SHP77 (cell line): ENCODE measurements at regions not wholly inside any gene's neighbourhood (a gene's known extent, or its start where the extent isn't known, plus 50 kb on each side); places are given as distances from the start of the nearest gene placed in this dataset.

Source experiments
- DNase-seq, 2 experiments: peaks; one replicate each; lab custom pipeline; 2025; lab: John Stamatoyannopoulos, UW

DNA sequence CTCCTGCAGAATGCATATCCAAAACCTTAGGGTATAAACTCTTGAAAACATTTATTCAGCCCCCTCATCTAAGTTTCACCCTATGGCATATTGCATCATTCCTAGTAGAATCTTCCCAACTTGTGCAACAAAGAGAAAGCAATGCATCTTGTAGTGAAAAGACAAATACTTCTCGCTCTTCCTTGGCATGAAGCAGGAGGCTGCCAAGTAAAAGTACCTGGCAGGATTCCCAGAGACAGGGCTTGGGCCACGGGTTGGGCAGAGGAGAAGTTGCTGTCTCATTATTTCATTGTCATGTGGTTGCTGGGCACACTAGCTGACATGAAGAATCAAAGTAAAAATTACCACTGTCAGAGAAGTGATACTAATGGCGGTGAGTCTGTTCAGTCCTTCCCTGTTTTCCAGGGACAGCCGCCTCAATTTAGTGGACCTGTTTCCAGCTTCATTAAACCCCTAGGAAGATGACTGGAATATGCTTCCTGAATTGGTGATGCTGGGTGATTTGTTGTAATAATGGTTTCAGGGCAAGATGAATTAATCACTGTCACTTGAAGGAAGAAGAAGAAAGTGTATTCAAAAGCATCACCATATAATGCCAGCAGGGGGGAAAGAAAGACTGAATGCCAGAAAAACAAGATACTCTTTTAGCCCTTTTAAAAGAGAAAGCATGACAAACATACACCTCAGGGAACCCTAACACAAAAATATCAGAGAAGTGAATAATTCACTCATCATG lies 380.5 kb upstream of the IGFBP7 start:
- peak in 1 of 2 experiments; percentile 14 for DNase-seq

DNA sequence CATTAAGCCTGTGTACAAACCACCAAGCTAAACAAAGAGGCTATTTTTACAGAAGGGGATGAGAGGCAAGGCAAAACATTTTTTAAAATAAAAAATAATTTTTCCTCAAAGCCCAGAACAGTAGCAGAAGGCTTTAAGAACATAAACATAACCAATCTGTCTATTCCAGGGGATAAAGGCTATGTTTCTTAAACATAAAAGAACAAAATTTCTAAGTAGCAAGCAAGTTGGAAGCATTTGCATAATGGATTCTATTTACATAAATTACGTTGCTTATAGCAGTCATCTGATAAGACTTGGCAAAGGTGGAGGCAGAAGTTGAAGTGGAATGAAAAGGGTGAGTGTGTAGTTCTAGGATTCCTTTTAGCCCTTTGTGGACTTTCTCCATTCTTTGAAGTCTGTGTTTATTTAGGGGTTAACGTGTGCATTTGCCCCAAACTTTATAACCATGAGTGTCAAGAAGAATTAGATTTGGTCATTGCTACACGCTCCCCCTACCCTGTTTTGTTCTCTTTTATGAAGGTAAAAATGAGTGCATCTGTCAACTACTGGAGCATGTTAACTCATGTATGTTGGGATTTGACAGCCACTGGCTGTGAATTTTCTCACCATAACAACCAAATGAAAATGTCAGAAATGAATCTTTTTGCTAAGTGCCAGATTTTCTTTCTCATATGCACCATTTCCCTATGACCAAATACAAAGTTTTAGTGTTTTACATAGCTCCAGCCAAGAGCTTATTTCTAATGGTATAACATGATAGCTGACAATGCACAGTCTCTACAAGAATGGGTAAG lies 378.4 kb upstream of the IGFBP7 start:
- no peak for DNase-seq

- no peak for DNase-seq
Observed at GRCh38 chr4:57475424-57475823, 365.2 kb upstream of the IGFBP7 start.

DNA sequence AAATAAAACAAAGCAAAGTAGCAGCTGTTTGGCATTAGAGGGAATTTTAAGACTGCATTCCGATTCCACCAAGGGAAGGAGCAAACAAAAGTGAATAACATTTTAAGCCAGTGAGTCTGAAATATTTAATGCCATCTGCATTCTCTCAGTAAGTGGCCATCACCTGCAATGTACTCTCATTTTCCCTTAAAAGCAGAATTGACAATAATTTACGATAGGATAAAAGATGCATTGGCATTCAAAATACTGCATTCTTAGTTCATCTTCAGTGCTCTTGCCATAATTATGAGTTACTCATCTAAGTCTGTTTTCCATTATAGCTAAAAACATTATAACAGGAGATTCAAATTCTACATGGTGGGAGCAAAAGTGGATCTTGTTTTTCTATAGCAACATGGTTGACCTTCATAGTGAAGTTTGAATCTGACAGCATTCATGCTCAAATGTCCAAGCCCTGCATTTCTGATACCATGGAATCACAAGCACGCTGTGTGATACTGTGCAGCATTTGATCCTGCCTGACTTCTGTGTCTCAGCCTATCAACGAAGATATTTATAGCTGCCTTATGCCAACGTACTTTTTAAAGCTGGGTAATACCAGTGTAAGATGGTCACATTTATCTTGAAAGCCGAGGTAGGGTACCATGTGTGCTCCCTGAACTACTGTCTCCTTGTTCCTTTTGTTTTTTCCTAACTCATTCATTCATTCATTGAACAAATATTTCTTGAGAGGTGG lies 355.3 kb upstream of the IGFBP7 start:
- no peak for DNase-seq

DNA sequence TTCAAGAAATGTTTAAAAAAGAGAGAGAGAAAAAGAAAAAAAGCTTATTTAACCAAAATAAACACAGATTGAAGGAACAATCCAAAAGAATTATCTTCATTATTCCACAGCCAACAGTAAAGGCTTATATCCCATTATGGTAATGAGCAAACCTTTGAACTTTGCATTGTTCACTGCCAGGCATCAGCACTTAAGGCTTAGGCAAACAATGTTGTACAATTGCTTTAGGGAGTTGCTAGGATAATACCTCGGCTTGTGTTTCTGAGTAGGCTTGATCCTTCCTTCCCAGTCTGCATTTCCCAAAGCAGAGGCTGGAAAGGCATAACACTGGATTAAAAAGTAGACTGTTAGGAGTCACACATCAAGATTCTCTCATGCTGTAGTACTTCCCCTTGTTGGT lies 352.7 kb upstream of the IGFBP7 start:
- DNase-seq, result peak; percentile 59 to 80

DNA sequence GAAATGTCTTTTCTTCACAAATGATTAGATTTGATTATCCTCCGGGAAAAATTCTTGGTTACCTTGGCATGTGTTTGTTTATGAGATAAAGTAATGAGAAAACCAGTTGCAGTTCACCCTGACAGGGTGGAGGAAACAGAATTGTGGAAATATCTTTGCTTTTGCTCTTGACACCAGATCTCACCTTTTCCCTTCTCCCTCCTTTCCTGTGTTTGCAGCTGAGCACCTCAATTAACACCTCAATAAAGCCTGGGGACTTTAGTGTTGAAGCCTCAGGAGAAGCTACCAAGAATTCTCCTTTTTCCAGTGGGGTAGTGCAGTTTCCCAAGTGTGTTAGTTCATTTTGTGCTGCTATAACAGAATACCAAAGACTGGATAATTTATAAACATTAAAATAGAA lies 350.8 kb upstream of the IGFBP7 start:
- no peak for DNase-seq

DNA sequence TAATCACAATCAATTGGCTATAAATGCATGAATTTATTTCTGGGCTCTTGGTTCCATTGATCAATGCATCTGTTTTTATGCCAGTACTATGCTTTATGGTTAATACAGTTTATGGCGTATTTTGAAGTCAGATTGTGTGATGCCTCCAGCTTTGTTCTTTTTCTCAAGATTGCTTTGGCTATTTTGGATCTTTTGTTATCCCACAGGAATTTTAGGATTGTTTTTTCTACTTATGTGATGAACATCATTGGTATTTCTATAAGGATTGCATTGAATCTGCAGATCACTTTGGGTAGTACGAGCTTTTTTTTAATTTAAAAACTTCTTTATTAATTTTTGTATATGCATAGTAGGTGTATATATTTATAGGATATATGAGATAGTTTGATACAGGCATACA lies 338.7 kb upstream of the IGFBP7 start:
- no peak for DNase-seq

GRCh38 chr4:57448452-57448851 lies 338.3 kb upstream of the IGFBP7 start:
- no peak for DNase-seq

GRCh38 chr4:57446266-57446665 lies 336.1 kb upstream of the IGFBP7 start:
- DNase-seq, result no peak

DNA sequence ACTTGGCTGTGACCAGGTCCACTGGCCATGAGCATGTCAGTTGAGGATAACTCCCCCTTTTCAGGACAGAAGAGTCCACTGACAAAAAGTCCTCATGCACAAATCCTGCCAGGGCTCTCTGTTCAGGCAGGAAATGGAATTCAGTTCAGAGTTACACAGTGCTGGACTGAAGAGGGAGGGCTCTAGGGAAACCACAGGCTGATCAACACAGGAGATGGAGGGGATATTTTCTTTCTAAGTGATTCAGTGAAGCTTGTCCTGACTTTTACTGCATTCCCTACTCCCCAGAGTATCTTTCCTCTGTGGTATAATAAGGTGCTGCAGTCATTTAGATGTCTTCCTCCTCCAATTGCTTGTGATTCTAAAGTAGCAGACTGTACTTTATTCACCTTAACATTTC lies 335.5 kb upstream of the IGFBP7 start:
- DNase-seq, result no peak

DNA sequence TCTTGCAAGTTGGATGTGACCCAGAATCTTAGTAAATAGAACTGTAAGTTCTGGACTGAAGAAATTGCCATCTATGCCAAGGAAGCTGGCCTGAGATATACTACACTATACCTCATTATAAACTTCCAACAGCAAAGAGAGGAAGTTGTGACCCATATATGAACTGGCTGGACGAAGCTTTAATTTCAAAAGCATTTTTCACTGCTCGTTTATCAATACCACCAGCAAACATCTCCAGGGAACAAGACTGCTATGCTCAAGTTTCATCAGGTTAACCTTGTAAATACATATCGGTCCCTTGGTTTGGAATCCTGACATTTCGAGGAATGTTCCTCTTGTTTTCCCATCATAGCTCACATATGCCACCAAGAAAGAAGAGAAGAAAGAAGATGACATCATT lies 334.5 kb upstream of the IGFBP7 start:
- no peak for DNase-seq

- DNase-seq, result no peak
Observed at GRCh38 chr4:57443787-57444186, 333.6 kb upstream of the IGFBP7 start.

- peak; percentile 28 to 39 for DNase-seq
Observed at GRCh38 chr4:57443308-57443707, 333.1 kb upstream of the IGFBP7 start.

DNA sequence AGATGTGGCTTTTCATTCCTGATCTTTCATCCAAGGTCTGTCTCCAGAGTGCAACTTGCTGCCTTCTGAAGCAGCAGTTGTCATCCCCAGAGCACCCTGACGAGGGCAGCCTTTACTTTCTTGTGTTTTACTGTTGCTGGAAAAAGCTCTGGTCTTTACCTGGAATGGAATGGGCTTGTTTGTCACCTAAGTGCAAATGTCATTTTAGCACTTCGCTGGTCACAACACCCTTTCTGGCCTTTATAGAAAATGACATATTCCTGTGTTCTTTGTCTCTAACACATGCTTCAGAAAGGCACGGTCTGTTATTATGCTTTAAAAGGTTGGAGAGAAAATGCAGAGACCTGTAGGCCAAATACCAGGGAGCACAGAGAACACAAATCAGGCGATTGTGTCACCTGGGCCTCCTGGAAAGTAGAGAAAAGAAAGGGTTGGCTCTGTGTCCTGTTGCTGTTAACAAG lies 332.7 kb upstream of the IGFBP7 start:
- peak; percentile 71 to 87 for DNase-seq

- no peak for DNase-seq
Observed at GRCh38 chr4:57442241-57442640, 332.1 kb upstream of the IGFBP7 start.

DNA sequence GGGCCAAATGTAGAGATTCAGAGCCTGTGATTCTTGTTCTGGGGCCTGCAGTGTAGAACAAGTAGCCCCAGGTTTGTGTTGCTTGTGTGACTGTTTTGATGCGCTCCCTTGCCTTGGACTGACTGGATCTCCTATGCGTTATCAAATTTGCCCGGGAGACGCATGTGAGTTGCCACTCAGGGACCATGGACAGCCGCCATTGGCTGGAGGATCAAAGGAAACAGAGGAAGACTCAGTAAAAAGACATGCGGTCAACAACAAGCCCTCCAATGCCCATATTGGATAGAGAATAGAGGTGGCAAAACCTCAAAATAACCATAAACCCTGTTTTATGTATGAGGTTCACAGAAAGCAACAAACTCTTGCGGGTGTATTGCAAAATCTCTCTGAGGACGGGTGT lies 327.5 kb upstream of the IGFBP7 start:
- no peak for DNase-seq

- DNase-seq, result no peak
Observed at GRCh38 chr4:57435300-57435699, 325.1 kb upstream of the IGFBP7 start.

DNA sequence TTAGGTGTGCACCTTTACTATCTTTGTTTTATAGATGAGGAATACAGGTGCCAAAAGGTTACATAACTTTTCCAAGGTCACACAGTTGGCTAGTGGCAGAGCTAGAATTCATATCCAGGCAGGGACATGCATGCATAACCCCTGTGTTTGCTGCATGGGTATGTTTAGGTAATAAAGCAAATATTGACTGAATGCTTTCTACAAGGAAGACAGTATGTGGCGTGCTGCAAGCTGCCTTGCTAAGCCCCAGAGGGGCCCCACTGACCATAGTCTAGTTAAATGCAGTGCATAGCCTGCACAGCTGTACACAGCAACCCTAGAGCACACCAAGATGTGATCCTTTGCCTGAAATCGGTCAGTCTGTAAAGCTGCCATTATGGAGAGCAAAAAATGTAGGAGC lies 320.5 kb upstream of the IGFBP7 start:
- DNase-seq, result peak; percentile 69 to 70

GRCh38 chr4:57426779-57427395 lies 316.7 kb upstream of the IGFBP7 start:
- DNase-seq, result peak; percentile 75 to 83

- DNase-seq, result no peak
Observed at GRCh38 chr4:57425610-57426009, 315.4 kb upstream of the IGFBP7 start.

DNA sequence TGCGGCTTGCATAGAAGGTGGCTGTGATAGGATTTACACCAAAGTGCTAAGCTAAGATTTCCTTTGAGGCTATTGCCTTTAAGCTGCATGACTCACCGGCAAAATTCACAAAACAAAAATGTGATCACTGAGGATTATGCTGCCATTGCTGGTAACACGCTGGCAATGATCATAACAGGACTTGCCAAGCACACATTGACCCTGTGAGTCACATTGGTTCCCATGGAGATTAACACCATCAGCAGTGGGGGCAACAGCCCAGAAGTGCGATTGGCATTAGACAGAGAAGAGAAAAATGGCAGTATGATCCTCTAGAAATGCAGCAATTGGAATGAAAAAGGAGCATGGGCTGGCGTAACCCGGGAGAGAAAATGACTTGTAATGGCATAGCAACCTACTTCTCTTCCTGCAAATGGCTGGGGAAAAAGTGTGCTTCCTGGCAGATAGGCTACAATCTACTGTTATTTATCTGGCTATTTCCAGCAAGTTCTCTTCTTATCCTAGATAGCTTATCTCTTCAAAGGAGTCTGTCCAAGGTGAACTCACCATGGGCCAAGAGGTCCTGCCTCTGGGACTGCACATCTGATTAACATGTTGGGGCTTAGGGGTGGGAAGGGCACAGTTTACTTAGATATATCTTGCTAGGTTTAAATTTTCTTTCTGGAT lies 314.2 kb upstream of the IGFBP7 start:
- DNase-seq, result no peak

DNA sequence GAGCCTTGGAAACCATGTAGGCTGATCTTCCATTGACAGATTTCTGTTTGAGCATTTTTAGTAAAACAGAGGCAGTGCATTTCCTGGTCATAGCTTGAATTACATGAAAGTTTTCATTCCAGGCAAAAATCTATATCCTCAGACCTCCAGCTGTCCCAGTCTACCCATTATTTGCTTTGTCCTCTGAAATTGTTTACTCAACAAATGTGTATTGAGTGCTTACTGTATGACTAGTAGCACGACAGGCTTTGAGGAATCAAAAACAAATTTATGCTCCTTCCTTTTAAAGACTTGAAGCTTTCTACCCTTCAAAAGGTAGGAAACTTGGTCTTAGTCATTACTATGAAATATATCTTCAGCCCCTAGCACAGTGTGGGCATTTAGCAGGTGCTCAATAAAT lies 307.9 kb upstream of the IGFBP7 start:
- DNase-seq, result peak; percentile 27 to 33
